ENCODE measurements at regions not wholly inside any gene's neighbourhood (a gene's known extent, or its start where the extent isn't known, plus 50 kb on each side); places are given as distances from the start of the nearest gene placed in this dataset.

DNA sequence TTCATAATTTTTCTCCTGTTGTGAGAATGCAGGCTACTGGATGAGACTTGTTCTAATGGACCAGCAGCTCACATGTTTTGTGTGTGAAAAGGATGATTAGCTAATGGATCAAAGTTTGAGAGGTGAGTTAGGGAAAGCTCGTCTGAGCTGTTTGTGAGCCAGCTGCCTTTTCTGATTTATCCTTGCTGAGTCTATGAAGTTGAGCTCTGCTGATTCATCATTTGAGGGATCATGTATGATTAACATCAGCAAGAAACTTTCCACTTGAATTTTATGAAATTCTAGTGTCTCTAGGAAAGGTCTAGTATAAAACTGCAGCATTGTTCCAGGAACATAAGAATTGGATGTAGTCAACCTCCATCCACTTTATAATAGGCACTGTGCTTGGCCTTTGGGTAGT, 698.7 kb downstream of the NTRK3 start:
- Histone ChIP-seq H2BK120ac (ENCODE audit: low read depth, low read length) (no peak overlapping the region), H3K4me2 (ENCODE audit: low read depth, low read length) (no peak overlapping the region), H3K79me1 (ENCODE audit: low read depth in 1 of 2, low read length in 2 of 2) (no peaks in the 10 kb centered on the region), H3K9ac (ENCODE audit: low read depth, low read length) (no peak overlapping the region), H4K8ac (ENCODE audit: low read depth in 2 of 2, low read length in 2 of 2) (no peak overlapping the region), H2AFZ (replicated peaks; ENCODE audit: low read length, poor library complexity) (no peak overlapping the region), H3K27ac (ENCODE audit: insufficient read depth, low read length) (no peak overlapping the region), H3K18ac (ENCODE audit: low read depth, low read length) (no peak overlapping the region), H3K36me3 (ENCODE audit: control insufficient read depth, insufficient read depth, low read length) (no peaks in the 10 kb centered on the region), H3K14ac (replicated peaks; ENCODE audit: low read depth, low read length) (no peak overlapping the region), H2BK5ac (ENCODE audit: low read depth, low read length, poor library complexity, severe bottlenecking) (no peak overlapping the region), H2BK15ac (ENCODE audit: low read depth, low read length) (no peak overlapping the region), H3K9me3 (ENCODE audit: control insufficient read depth, insufficient read depth, low read length) (peaks cover 4% of the 10 kb centered on the region; the same call in 1 of the 2 replicates), H3K9me1 (ENCODE audit: insufficient read depth, low read length) (no peaks in the 10 kb centered on the region), H2AK5ac (ENCODE audit: low read depth, low read length) (no peak overlapping the region), H3K27me3 (ENCODE audit: control insufficient read depth, insufficient read depth, low read length) (no peaks in the 10 kb centered on the region), H4K91ac (ENCODE audit: insufficient read depth, low read depth, low read length) (no peak overlapping the region), H3K4me3 (ENCODE audit: insufficient read depth, low read depth, low read length) (no peak overlapping the region), H4K20me1 (ENCODE audit: insufficient read depth, low read length) (no peaks in the 10 kb centered on the region), H4K5ac (ENCODE audit: low read depth, low read length) (no peak overlapping the region), H3K4ac (ENCODE audit: low read depth, low read length) (no peak overlapping the region), H3K4me1 (ENCODE audit: control insufficient read depth, insufficient read depth, low read length) (no peaks in the 10 kb centered on the region), H3K56ac (ENCODE audit: extremely low read depth, insufficient read depth, low read length) (no peak overlapping the region), H2AK9ac (replicated peaks; ENCODE audit: low read depth, low read length, poor library complexity) (no peak overlapping the region), H3K23ac (ENCODE audit: low read depth, low read length) (no peak overlapping the region), H2BK20ac (ENCODE audit: low read depth, low read length) (no peak overlapping the region)
- in situ Hi-C loops (cut with MboI; ENCODE audit: low sequenced_read_pairs) (no loop called here), dilution Hi-C loops (cut with HindIII; ENCODE audit: low sequenced_read_pairs, unreplicated experiment) (no loop called here), intact Hi-C loops (cut with micrococcal nuclease) (no loop called here)
- DNase-seq (no peak), ATAC-seq (ENCODE audit: low read depth) (no peak)
- ChIA-PET POLR2A (ENCODE audit: unreplicated experiment) (no interaction called here), CTCF (no interaction called here)
- TF ChIP-seq POLR2A (IDR thresholded peaks at IDR 0.05; ENCODE audit: low read depth, low read length) (no peak), SMC3 (IDR thresholded peaks at IDR 0.05; ENCODE audit: low read depth, low read length) (no peak), NFE2L2 (IDR thresholded peaks at IDR 0.05; ENCODE audit: low read depth, low read length) (no peak), MAZ (IDR thresholded peaks at IDR 0.05; ENCODE audit: borderline replicate concordance, low read depth, low read length) (no peak), MXI1 (IDR thresholded peaks at IDR 0.05; ENCODE audit: borderline replicate concordance, low read depth, low read length) (no peak), BHLHE40 (IDR thresholded peaks at IDR 0.05; ENCODE audit: low read depth, low read length) (no peak), MAFK (IDR thresholded peaks at IDR 0.05; ENCODE audit: low read depth, low read length) (no peak), FOS (IDR thresholded peaks at IDR 0.05; ENCODE audit: low read depth, low read length) (no peak), RCOR1 (IDR thresholded peaks at IDR 0.05; ENCODE audit: insufficient replicate concordance, low read length) (no peak), CHD1 (IDR thresholded peaks at IDR 0.05; ENCODE audit: low read depth, low read length) (no peak), RFX5 (IDR thresholded peaks at IDR 0.05; ENCODE audit: low read depth, low read length) (no peak), RAD21 (IDR thresholded peaks at IDR 0.05; ENCODE audit: low read length) (no peak), CEBPB (IDR thresholded peaks at IDR 0.05; ENCODE audit: low read depth, low read length) (no peak)
- TF ChIP-seq, protein P1, sequence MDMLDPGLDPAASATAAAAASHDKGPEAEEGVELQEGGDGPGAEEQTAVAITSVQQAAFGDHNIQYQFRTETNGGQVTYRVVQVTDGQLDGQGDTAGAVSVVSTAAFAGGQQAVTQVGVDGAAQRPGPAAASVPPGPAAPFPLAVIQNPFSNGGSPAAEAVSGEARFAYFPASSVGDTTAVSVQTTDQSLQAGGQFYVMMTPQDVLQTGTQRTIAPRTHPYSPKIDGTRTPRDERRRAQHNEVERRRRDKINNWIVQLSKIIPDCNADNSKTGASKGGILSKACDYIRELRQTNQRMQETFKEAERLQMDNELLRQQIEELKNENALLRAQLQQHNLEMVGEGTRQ (IDR thresholded peaks at IDR 0.05; ENCODE audit: low read depth, low read length), result no peak
- TF ChIP-seq, protein P2, sequence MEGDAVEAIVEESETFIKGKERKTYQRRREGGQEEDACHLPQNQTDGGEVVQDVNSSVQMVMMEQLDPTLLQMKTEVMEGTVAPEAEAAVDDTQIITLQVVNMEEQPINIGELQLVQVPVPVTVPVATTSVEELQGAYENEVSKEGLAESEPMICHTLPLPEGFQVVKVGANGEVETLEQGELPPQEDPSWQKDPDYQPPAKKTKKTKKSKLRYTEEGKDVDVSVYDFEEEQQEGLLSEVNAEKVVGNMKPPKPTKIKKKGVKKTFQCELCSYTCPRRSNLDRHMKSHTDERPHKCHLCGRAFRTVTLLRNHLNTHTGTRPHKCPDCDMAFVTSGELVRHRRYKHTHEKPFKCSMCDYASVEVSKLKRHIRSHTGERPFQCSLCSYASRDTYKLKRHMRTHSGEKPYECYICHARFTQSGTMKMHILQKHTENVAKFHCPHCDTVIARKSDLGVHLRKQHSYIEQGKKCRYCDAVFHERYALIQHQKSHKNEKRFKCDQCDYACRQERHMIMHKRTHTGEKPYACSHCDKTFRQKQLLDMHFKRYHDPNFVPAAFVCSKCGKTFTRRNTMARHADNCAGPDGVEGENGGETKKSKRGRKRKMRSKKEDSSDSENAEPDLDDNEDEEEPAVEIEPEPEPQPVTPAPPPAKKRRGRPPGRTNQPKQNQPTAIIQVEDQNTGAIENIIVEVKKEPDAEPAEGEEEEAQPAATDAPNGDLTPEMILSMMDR (conservative IDR thresholded peaks at IDR 0.05; ENCODE audit: low read depth, low read length), result no peak
- TF ChIP-seq, protein P3, sequence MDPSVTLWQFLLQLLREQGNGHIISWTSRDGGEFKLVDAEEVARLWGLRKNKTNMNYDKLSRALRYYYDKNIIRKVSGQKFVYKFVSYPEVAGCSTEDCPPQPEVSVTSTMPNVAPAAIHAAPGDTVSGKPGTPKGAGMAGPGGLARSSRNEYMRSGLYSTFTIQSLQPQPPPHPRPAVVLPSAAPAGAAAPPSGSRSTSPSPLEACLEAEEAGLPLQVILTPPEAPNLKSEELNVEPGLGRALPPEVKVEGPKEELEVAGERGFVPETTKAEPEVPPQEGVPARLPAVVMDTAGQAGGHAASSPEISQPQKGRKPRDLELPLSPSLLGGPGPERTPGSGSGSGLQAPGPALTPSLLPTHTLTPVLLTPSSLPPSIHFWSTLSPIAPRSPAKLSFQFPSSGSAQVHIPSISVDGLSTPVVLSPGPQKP (IDR thresholded peaks at IDR 0.05; ENCODE audit: borderline replicate concordance, low read depth, low read length), result no peak
- no TSS peak for BruUV-seq (replicated peaks)
- WGBS, 2 experiments (ENCODE audit: extremely low coverage in 2 of 2, insufficient read length in 1 of 2), result no CpG with 5 or more reads among the region's 1 CpG
